ENCODE measurements at regions not wholly inside any gene's neighbourhood (a gene's known extent, or its start where the extent isn't known, plus 50 kb on each side); places are given as distances from the start of the nearest gene placed in this dataset.

DNA sequence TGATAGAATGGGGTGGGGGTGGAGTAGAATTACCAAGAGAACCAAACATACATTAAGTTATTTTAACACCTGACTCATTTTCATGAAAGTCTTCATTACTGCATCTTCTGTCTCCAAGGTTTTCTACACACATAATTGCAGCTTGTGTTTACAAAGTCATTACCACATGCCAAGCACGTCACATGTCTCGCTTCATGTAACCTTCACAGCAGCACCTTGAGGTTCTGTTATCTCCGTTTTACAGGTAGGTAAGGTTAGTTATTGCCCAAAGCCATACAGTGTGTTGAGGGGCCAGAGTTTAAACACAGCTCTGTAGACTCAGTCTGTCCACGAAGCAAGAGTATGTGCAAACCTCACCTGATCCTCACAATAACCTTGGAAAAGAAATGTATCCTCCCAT is 64.3 kb upstream of the RBM19 start:
- TF ChIP-seq CTCF (IDR thresholded peaks at IDR 0.05), result no peak
- no peak for TF ChIP-seq POLR2A (IDR thresholded peaks at IDR 0.05)
